GM12878 (cell line): ENCODE measurements at regions not wholly inside any gene's neighbourhood (a gene's known extent, or its start where the extent isn't known, plus 50 kb on each side); places are given as distances from the start of the nearest gene placed in this dataset.

Source experiments
- ATAC-seq: fragments of 200-7000 bp; cut with Tn5 transposase; 3 replicates; pipeline ENCODE4 v1.9.1; 2020; ENCODE audit warnings: mild to moderate bottlenecking, moderate library complexity
- BruUV-seq: library from RNA; stranded (reverse); fragments of 400-500 nt; replicated peaks from 2 replicates; lab custom pipeline; 2021; lab: Mats Ljungman, UMichigan
- CTCF ChIA-PET: fragments of 300-600 bp; sonication (Branson Sonifier 250); formaldehyde crosslinking; extraction: SDS; loops from one replicate; lab custom pipeline; 2021; ENCODE audit warnings: inconsistent platforms; lab: Yijun Ruan, JAX
- POLR2A ChIA-PET: fragments of 350-600 bp; formaldehyde crosslinking; extraction: SDS; loops from one replicate; lab custom pipeline; 2021; ENCODE audit warnings: inconsistent platforms; lab: Charles Lee
- RAD21 ChIA-PET: fragments of 300-600 bp; sonication (Branson Sonifier 250); formaldehyde crosslinking; loops from one replicate; lab custom pipeline; 2023; ENCODE audit warnings: antibody characterized with exemption; ENCODE audit not compliant: unreplicated experiment; lab: Charles Lee
- SMC1A ChIA-PET: fragments of 300-600 bp; sonication (Branson Sonifier 250); formaldehyde crosslinking; loops from one replicate; lab custom pipeline; 2023; ENCODE audit not compliant: unreplicated experiment, uncharacterized antibody; lab: Charles Lee
- DNase-seq: peaks from one replicate; pipeline ENCODE4 v3.0.0-alpha.2; 2011; ENCODE audit warnings: low read depth, low spot score
- FAIRE-seq: peaks from 3 replicates; lab custom pipeline; 2011; peaks lifted over from hg19 to GRCh38; lab: Jason Lieb, UNC
- H2AFZ ChIP-seq: 2 replicates; pipeline ENCODE4 v1.6.0; 2011; ENCODE audit warnings: low read depth, low read length, control low read depth; ENCODE audit not compliant: control insufficient read depth
- H3K27ac ChIP-seq: 2 replicates; pipeline ENCODE4 v1.5.1; 2011; ENCODE audit warnings: control low read depth; ENCODE audit not compliant: control insufficient read depth, insufficient read depth
- H3K27me3 ChIP-seq, 2 experiments: replicated peaks in 1 of 2; 2 replicates each; pipeline versions ENCODE4 v1.6.0 to v1.6.1; 2011; ENCODE audit warnings: low read length in 1 of 2; ENCODE audit not compliant: control insufficient read depth in 2 of 2, insufficient read depth in 2 of 2
- H3K36me3 ChIP-seq, 2 experiments: 2 replicates each; pipeline ENCODE4 v1.5.1; 2011; ENCODE audit warnings: low read length in 1 of 2; ENCODE audit not compliant: control insufficient read depth in 2 of 2, insufficient read depth in 2 of 2
- H3K4me1 ChIP-seq: 2 replicates; pipeline ENCODE4 v1.6.1; 2011; ENCODE audit warnings: mild to moderate bottlenecking, low read length, moderate library complexity, mixed read lengths; ENCODE audit not compliant: control insufficient read depth, insufficient read depth
- H3K4me2 ChIP-seq: 2 replicates; pipeline ENCODE4 v1.6.0; 2011; ENCODE audit warnings: control low read depth; ENCODE audit not compliant: control insufficient read depth, insufficient read depth
- H3K4me3 ChIP-seq: fragments of 200-600 bp; sonication (generic); 2 replicates; pipeline ENCODE4 v1.5.1; 2016
- H3K79me2 ChIP-seq: 2 replicates; pipeline ENCODE4 v1.6.0; 2011; ENCODE audit warnings: low read length; ENCODE audit not compliant: control insufficient read depth, insufficient read depth
- H3K9ac ChIP-seq: 2 replicates; pipeline ENCODE4 v1.8.0; 2011; ENCODE audit warnings: low read length, control low read depth, mixed read lengths; ENCODE audit not compliant: control insufficient read depth, insufficient read depth
- H3K9me3 ChIP-seq: replicated peaks from 3 replicates; pipeline ENCODE4 v1.5.1; 2011; ENCODE audit warnings: mild to moderate bottlenecking, low read length; ENCODE audit not compliant: control insufficient read depth, insufficient read depth
- H4K20me1 ChIP-seq: 2 replicates; pipeline ENCODE4 v1.6.0; 2011; ENCODE audit not compliant: control insufficient read depth, insufficient read depth
- CBX5 ChIP-seq: sonication (generic); IDR thresholded peaks from 2 replicates; pipeline ENCODE4 v1.6.1; 2016; ENCODE audit warnings: low read depth, moderate library complexity, mild to moderate bottlenecking, inconsistent platforms
- CHD2 ChIP-seq: IDR thresholded peaks from 2 replicates; pipeline ENCODE4 v1.6.1; 2011; ENCODE audit warnings: low read depth, low read length, improper control_type of control experiment, borderline replicate concordance
- NR2F1 ChIP-seq: fragments of 450-650 bp; conservative IDR thresholded peaks from 2 replicates; pipeline ENCODE4 v1.6.1; 2017; ENCODE audit warnings: mild to moderate bottlenecking
- PAX5 ChIP-seq: IDR thresholded peaks from 2 replicates; pipeline ENCODE4 v1.6.1; 2011; ENCODE audit warnings: low read depth, low read length, borderline replicate concordance
- PML ChIP-seq: IDR thresholded peaks from 2 replicates; pipeline ENCODE4 v1.6.1; 2012; ENCODE audit warnings: low read length, inconsistent platforms
- POU2F2 ChIP-seq: IDR thresholded peaks from 3 replicates; pipeline ENCODE4 v1.6.1; 2011; ENCODE audit warnings: low read depth, mild to moderate bottlenecking, low read length, borderline replicate concordance
- RAD21 ChIP-seq: IDR thresholded peaks from 2 replicates; pipeline ENCODE4 v1.6.1; 2011; ENCODE audit warnings: mild to moderate bottlenecking, low read depth, low read length, moderate library complexity; ENCODE audit not compliant: insufficient read depth
- TBL1XR1 ChIP-seq: IDR thresholded peaks from 2 replicates; pipeline ENCODE4 v1.6.1; 2012; ENCODE audit warnings: low read depth, low read length, improper control_type of control experiment
- WGBS: methylation state at CpG from one replicate; pipeline ENCODE4 v1.1.6; 2016; ENCODE audit warnings: low lambda C conversion rate; ENCODE audit not compliant: insufficient replicate concordance, insufficient coverage; ENCODE audit errors: missing lambda C conversion rate; 5-methylcytosine and 5-hydroxymethylcytosine counted together
- in situ Hi-C: fragments of 300-500 bp; cut with MboI; formaldehyde crosslinking; loops from 9 replicates; pipeline ENCODE4 v1.14.3; 2018; ENCODE audit warnings: mixed read lengths
- intact Hi-C: fragments of 100-400 bp; cut with micrococcal nuclease; formaldehyde crosslinking; loops from one replicate; pipeline ENCODE4 v1.14.2; 2022; ENCODE audit not compliant: unreplicated experiment
- TF ChIP-seq, protein P1 (sequence below): IDR thresholded peaks from 2 replicates; pipeline ENCODE4 v1.6.1; 2012; ENCODE audit warnings: mild to moderate bottlenecking, low read depth, low read length

DNA sequence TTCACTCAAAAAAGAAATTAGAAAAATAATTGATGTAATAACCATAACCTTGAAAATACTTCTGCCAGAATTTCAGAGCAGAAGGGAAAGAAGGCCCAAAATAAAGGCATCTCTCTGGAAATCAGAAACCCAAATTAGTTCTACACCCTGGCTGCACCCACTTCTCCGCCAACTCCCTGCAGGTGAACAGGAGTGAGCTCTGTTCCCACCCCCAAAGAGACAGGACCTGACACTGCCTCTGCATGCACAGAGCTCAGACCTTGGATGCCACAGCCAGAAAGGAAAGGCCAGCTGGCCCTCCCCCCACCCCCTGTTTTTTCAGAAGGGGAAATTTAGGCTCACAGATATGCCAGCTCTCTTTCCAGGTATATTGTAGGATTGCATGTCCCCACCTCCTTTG is 228.2 kb downstream of the BCL11B start:
- ATAC-seq (no peak), DNase-seq (no peak)
- no peaks in the 10 kb centered on the region for H3K4me1 ChIP-seq
- H3K4me3 ChIP-seq: no peak overlapping the region
- ChIA-PET POLR2A (interaction anchor here (1.5 kb wide), 1 partner anchor 11 kb away, joined by 3 read pairs; no protein-coding TSS in a partner anchor), CTCF (no interaction called here)
- H3K9ac ChIP-seq: no peak overlapping the region
- TF ChIP-seq PAX5 (no peak), PML (no peak), TBL1XR1 (no peak), CHD2 (no peak), POU2F2 (no peak), NR2F1 (no peak), CBX5 (no peak), RAD21 (no peak)
- TF ChIP-seq, protein P1, sequence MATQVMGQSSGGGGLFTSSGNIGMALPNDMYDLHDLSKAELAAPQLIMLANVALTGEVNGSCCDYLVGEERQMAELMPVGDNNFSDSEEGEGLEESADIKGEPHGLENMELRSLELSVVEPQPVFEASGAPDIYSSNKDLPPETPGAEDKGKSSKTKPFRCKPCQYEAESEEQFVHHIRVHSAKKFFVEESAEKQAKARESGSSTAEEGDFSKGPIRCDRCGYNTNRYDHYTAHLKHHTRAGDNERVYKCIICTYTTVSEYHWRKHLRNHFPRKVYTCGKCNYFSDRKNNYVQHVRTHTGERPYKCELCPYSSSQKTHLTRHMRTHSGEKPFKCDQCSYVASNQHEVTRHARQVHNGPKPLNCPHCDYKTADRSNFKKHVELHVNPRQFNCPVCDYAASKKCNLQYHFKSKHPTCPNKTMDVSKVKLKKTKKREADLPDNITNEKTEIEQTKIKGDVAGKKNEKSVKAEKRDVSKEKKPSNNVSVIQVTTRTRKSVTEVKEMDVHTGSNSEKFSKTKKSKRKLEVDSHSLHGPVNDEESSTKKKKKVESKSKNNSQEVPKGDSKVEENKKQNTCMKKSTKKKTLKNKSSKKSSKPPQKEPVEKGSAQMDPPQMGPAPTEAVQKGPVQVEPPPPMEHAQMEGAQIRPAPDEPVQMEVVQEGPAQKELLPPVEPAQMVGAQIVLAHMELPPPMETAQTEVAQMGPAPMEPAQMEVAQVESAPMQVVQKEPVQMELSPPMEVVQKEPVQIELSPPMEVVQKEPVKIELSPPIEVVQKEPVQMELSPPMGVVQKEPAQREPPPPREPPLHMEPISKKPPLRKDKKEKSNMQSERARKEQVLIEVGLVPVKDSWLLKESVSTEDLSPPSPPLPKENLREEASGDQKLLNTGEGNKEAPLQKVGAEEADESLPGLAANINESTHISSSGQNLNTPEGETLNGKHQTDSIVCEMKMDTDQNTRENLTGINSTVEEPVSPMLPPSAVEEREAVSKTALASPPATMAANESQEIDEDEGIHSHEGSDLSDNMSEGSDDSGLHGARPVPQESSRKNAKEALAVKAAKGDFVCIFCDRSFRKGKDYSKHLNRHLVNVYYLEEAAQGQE: no peak
- TF ChIP-seq, all 136 proteins: peak for 0
- Histone ChIP-seq H3K36me3 (no peaks in the 10 kb centered on the region), H3K27me3 (no peaks in the 10 kb centered on the region), H4K20me1 (no peaks in the 10 kb centered on the region), H3K27ac (no peak overlapping the region), H3K79me2 (no peaks in the 10 kb centered on the region), H3K9me3 (no peaks in the 10 kb centered on the region; the same call in 2 of the 3 replicates), H3K4me2 (no peak overlapping the region), H2AFZ (no peak overlapping the region)
- ChIA-PET RAD21 (no interaction called here), SMC1A (no interaction called here)
- 0% methylated on average over 1 of the region's 1 CpG for WGBS
- in situ Hi-C loops: no loop called here
- BruUV-seq: no TSS peak
- no peak for FAIRE-seq
- intact Hi-C loops: no loop called here
